ENCODE measurements at regions not wholly inside any gene's neighbourhood (a gene's known extent, or its start where the extent isn't known, plus 50 kb on each side); places are given as distances from the start of the nearest gene placed in this dataset.
"Not testable (repeated sequence)": the region's sequence is repeated elsewhere in the genome, so short reads cannot be mapped to it uniquely, and the experiment has no call there.

DNA sequence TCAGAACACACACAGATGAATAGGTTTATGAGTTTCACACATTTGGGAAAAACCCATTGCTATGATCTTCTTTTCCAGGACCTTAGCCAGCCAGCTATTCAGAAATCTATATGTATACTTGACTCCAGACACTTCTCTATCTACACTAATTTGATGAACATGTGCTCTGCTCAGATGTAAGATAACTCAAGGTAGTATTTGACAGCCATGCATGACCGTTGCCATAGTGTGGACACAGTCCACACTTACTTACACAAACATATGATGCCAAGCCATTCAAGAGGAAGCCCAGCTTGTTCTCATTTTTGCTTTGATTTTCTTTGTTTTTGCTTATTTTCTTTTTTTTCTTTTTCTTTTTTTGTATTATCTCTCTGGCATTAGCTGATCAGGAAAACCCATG lies 1328.4 kb downstream of the RPIA start:
- TF ChIP-seq, protein P1, sequence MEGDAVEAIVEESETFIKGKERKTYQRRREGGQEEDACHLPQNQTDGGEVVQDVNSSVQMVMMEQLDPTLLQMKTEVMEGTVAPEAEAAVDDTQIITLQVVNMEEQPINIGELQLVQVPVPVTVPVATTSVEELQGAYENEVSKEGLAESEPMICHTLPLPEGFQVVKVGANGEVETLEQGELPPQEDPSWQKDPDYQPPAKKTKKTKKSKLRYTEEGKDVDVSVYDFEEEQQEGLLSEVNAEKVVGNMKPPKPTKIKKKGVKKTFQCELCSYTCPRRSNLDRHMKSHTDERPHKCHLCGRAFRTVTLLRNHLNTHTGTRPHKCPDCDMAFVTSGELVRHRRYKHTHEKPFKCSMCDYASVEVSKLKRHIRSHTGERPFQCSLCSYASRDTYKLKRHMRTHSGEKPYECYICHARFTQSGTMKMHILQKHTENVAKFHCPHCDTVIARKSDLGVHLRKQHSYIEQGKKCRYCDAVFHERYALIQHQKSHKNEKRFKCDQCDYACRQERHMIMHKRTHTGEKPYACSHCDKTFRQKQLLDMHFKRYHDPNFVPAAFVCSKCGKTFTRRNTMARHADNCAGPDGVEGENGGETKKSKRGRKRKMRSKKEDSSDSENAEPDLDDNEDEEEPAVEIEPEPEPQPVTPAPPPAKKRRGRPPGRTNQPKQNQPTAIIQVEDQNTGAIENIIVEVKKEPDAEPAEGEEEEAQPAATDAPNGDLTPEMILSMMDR (optimal IDR thresholded peaks at IDR 0.05 in 1 of 3, IDR thresholded peaks at IDR 0.05 in 1 of 3, conservative IDR thresholded peaks at IDR 0.05 in 1 of 3; ENCODE audit: extremely low read depth in 1 of 3, insufficient read depth in 2 of 3, low read length in 3 of 3): not testable (repeated sequence)
- TF ChIP-seq EZH2 (IDR thresholded peaks at IDR 0.05; ENCODE audit: low read length): not testable (repeated sequence)

Data from keratinocyte (primary cell).